HG03378 (cell line): ENCODE measurements at regions not wholly inside any gene's neighbourhood (a gene's known extent, or its start where the extent isn't known, plus 50 kb on each side); places are given as distances from the start of the nearest gene placed in this dataset.

Experiments used
- ATAC-seq: cut with Tn5 transposase; IDR thresholded peaks from one replicate; pipeline ENCODE4 v1.9.1; 2021; ENCODE audit warnings: mild to moderate bottlenecking, moderate library complexity; ENCODE audit not compliant: unreplicated experiment

- ATAC-seq = no peak
Observed at GRCh38 chr2:41735476-41735875, 312.3 kb upstream of the PKDCC start.

GRCh38 chr2:41736105-41736567, 311.7 kb upstream of the PKDCC start:
- ATAC-seq = peak; percentile 98

GRCh38 chr2:41736586-41736985, 311.2 kb upstream of the PKDCC start:
- ATAC-seq = peak; percentile 31

GRCh38 chr2:41737888-41738287, 309.9 kb upstream of the PKDCC start:
- no peak for ATAC-seq

- ATAC-seq = peak; percentile 100
Observed at GRCh38 chr2:41741951-41742595, 305.7 kb upstream of the PKDCC start.

GRCh38 chr2:41743324-41743723, 304.5 kb upstream of the PKDCC start:
- no peak for ATAC-seq

GRCh38 chr2:41750829-41751228, 297.0 kb upstream of the PKDCC start:
- no peak for ATAC-seq

- ATAC-seq = no peak
Observed at GRCh38 chr2:41759880-41760279, 287.9 kb upstream of the PKDCC start.

GRCh38 chr2:41763141-41763540, 284.7 kb upstream of the PKDCC start:
- ATAC-seq = no peak

GRCh38 chr2:41764131-41764530, 283.7 kb upstream of the PKDCC start:
- ATAC-seq = no peak

GRCh38 chr2:41764919-41765318, 282.9 kb upstream of the PKDCC start:
- no peak for ATAC-seq

- ATAC-seq = no peak
Observed at GRCh38 chr2:41768310-41768709, 279.5 kb upstream of the PKDCC start.

GRCh38 chr2:41771710-41772109, 276.1 kb upstream of the PKDCC start:
- no peak for ATAC-seq

GRCh38 chr2:41772697-41773096, 275.1 kb upstream of the PKDCC start:
- ATAC-seq = no peak

GRCh38 chr2:41774011-41774605, 273.7 kb upstream of the PKDCC start:
- ATAC-seq = no peak

GRCh38 chr2:41775366-41776025, 272.3 kb upstream of the PKDCC start:
- no peak for ATAC-seq

GRCh38 chr2:41779888-41780287, 267.9 kb upstream of the PKDCC start:
- ATAC-seq = no peak

GRCh38 chr2:41782306-41783158, 265.3 kb upstream of the PKDCC start:
- peak; percentile 79 for ATAC-seq

GRCh38 chr2:41784496-41784895, 263.3 kb upstream of the PKDCC start:
- no peak for ATAC-seq

- ATAC-seq = no peak
Observed at GRCh38 chr2:41785251-41786022, 262.4 kb upstream of the PKDCC start.

- ATAC-seq = no peak
Observed at GRCh38 chr2:41791523-41791922, 256.3 kb upstream of the PKDCC start.
